Neural cell (in vitro differentiated cells): ENCODE measurements at regions not wholly inside any gene's neighbourhood (a gene's known extent, or its start where the extent isn't known, plus 50 kb on each side); places are given as distances from the start of the nearest gene placed in this dataset.

ENCODE experiments used
- H2AFZ ChIP-seq: fragments of 200-600, 300-800 bp; sonication (generic), shearing (Covaris generic); 2 replicates; pipeline ENCODE4 v1.6.0; 2014; ENCODE audit warnings: low read depth, mild to moderate bottlenecking, antibody characterized with exemption, low read length, moderate library complexity
- H3F3A ChIP-seq: fragments of 200-600 bp; shearing (Covaris generic); 2 replicates; pipeline ENCODE4 v1.6.1; 2016; ENCODE audit warnings: mild to moderate bottlenecking, moderate library complexity, mixed read lengths, antibody characterized with exemption, low read length; ENCODE audit not compliant: insufficient read depth, poor library complexity, severe bottlenecking
- H3K27ac ChIP-seq: fragments of 200-600, 300-800 bp; sonication (generic), shearing (Covaris generic); 2 replicates; pipeline ENCODE4 v1.5.1; 2014; ENCODE audit warnings: mild to moderate bottlenecking, low read length, moderate library complexity
- H3K27me3 ChIP-seq: fragments of 300-800, 200-600 bp; sonication (generic), shearing (Covaris generic); 2 replicates; pipeline ENCODE4 v1.6.0; 2014; ENCODE audit warnings: mild to moderate bottlenecking, low read depth, low read length, moderate library complexity; ENCODE audit not compliant: insufficient read depth
- H3K36me3 ChIP-seq: fragments of 300-800, 200-600 bp; sonication (generic), shearing (Covaris generic); 2 replicates; pipeline ENCODE4 v1.5.1; 2014; ENCODE audit warnings: mild to moderate bottlenecking, antibody characterized with exemption, low read length, moderate library complexity; ENCODE audit not compliant: insufficient read depth
- H3K4me2 ChIP-seq: fragments of 300-800, 200-600 bp; sonication (generic), shearing (Covaris generic); 2 replicates; pipeline ENCODE4 v1.6.0; 2014; ENCODE audit warnings: mild to moderate bottlenecking, low read length
- H3K4me3 ChIP-seq: fragments of 300-800, 200-600 bp; sonication (generic), shearing (Covaris generic); 2 replicates; pipeline ENCODE4 v1.5.1; 2014; ENCODE audit warnings: mild to moderate bottlenecking, low read length, moderate library complexity
- H3K79me2 ChIP-seq: fragments of 200-600 bp; shearing (Covaris generic); replicated peaks from 2 replicates; pipeline ENCODE4 v1.6.0; 2014; ENCODE audit warnings: mild to moderate bottlenecking, low read length, moderate library complexity; ENCODE audit not compliant: insufficient read depth
- H3K9ac ChIP-seq: fragments of 300-800, 200-600 bp; sonication (generic), shearing (Covaris generic); 2 replicates; pipeline ENCODE4 v1.6.1; 2016; ENCODE audit warnings: mild to moderate bottlenecking, low read length, mixed read lengths
- H3K9me2 ChIP-seq: fragments of 200-600 bp; shearing (Covaris generic); 2 replicates; pipeline ENCODE4 v1.6.1; 2016; ENCODE audit warnings: mild to moderate bottlenecking, low read length, mixed read lengths; ENCODE audit not compliant: insufficient read depth
- H3K9me3 ChIP-seq: fragments of 200-600, 300-800 bp; sonication (generic), shearing (Covaris generic); 2 replicates; pipeline ENCODE4 v1.6.1; 2016; ENCODE audit warnings: mild to moderate bottlenecking, mixed run types, low read length, moderate library complexity, mixed read lengths
- H4K20me1 ChIP-seq: fragments of 200-600 bp; shearing (Covaris generic); 2 replicates; pipeline ENCODE4 v1.6.1; 2016; ENCODE audit warnings: mild to moderate bottlenecking, mixed run types; ENCODE audit not compliant: insufficient read depth
- EP300 ChIP-seq: fragments of 450-650 bp; conservative IDR thresholded peaks from 2 replicates; pipeline ENCODE4 v1.6.1; 2014; ENCODE audit warnings: antibody characterized with exemption, mild to moderate bottlenecking, moderate library complexity; ENCODE audit not compliant: poor library complexity, severe bottlenecking
- EZH2 ChIP-seq: fragments of 200-600, 300-800 bp; shearing (Covaris generic), sonication (generic); IDR thresholded peaks from 2 replicates; pipeline ENCODE4 v1.6.1; 2014; ENCODE audit warnings: antibody characterized with exemption, low read length, borderline replicate concordance, mild to moderate bottlenecking; ENCODE audit not compliant: insufficient read depth, poor library complexity, severe bottlenecking
- MXI1 ChIP-seq: fragments of 450-650 bp; conservative IDR thresholded peaks from 2 replicates; pipeline ENCODE4 v1.6.1; 2014; ENCODE audit warnings: antibody characterized with exemption, mild to moderate bottlenecking; ENCODE audit not compliant: poor library complexity, severe bottlenecking
- POLR2AphosphoS5 ChIP-seq: IDR thresholded peaks from 2 replicates; pipeline ENCODE4 v1.6.1; 2012
- RAD21 ChIP-seq: fragments of 450-650 bp; conservative IDR thresholded peaks from 2 replicates; pipeline ENCODE4 v1.6.1; 2014; ENCODE audit warnings: antibody characterized with exemption, mild to moderate bottlenecking, moderate library complexity
- SMC3 ChIP-seq: fragments of 450-650 bp; conservative IDR thresholded peaks from 2 replicates; pipeline ENCODE4 v1.6.1; 2014; ENCODE audit warnings: antibody characterized with exemption, mild to moderate bottlenecking, moderate library complexity; ENCODE audit not compliant: poor library complexity
- TAF1 ChIP-seq: IDR thresholded peaks from 2 replicates; pipeline ENCODE4 v1.6.1; 2012; ENCODE audit warnings: low read depth
- TF ChIP-seq, protein P1 (sequence below): fragments of 450-650 bp; IDR thresholded peaks from 2 replicates; pipeline ENCODE4 v1.5.1; 2014; ENCODE audit warnings: antibody characterized with exemption, mild to moderate bottlenecking, moderate library complexity; ENCODE audit not compliant: poor library complexity, severe bottlenecking
- TF ChIP-seq, protein P2 (sequence below): IDR thresholded peaks from 2 replicates; pipeline ENCODE4 v1.6.1; 2012; ENCODE audit warnings: borderline replicate concordance

DNA sequence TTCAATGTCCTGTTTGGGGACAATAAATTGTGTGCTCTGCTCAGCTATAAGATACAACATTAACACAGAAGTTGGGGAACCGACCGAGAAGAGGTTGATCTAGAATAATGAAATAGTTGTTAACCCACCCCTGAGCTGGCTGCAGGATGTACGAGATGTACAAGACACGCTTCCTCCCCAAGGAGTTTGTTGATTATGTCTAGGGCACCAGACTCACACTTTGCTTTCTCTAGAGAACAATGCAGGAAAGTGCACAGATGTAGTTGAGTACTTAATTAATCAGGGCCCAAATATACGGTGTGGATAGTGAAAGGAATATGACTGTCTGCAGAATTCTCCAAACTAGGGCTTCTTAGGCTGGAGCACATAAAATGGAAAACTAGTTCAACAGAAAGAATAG, 415.2 kb upstream of the TNP1 start:
- Histone ChIP-seq H2AFZ (no peak overlapping the region), H3K27ac (no peak overlapping the region), H3K4me2 (no peak overlapping the region), H3K36me3 (no peaks in the 10 kb centered on the region), H3F3A (no peaks in the 10 kb centered on the region), H3K9ac (no peak overlapping the region), H3K4me3 (no peak overlapping the region), H3K79me2 (no peaks in the 10 kb centered on the region), H3K27me3 (no peaks in the 10 kb centered on the region), H4K20me1 (no peaks in the 10 kb centered on the region), H3K9me3 (no peaks in the 10 kb centered on the region), H3K9me2 (no peaks in the 10 kb centered on the region)
- TF ChIP-seq POLR2AphosphoS5: no peak
- no peak for TF ChIP-seq TAF1
- no peak for TF ChIP-seq SMC3
- no peak for TF ChIP-seq MXI1
- TF ChIP-seq, protein P1, sequence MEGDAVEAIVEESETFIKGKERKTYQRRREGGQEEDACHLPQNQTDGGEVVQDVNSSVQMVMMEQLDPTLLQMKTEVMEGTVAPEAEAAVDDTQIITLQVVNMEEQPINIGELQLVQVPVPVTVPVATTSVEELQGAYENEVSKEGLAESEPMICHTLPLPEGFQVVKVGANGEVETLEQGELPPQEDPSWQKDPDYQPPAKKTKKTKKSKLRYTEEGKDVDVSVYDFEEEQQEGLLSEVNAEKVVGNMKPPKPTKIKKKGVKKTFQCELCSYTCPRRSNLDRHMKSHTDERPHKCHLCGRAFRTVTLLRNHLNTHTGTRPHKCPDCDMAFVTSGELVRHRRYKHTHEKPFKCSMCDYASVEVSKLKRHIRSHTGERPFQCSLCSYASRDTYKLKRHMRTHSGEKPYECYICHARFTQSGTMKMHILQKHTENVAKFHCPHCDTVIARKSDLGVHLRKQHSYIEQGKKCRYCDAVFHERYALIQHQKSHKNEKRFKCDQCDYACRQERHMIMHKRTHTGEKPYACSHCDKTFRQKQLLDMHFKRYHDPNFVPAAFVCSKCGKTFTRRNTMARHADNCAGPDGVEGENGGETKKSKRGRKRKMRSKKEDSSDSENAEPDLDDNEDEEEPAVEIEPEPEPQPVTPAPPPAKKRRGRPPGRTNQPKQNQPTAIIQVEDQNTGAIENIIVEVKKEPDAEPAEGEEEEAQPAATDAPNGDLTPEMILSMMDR: no peak

DNA sequence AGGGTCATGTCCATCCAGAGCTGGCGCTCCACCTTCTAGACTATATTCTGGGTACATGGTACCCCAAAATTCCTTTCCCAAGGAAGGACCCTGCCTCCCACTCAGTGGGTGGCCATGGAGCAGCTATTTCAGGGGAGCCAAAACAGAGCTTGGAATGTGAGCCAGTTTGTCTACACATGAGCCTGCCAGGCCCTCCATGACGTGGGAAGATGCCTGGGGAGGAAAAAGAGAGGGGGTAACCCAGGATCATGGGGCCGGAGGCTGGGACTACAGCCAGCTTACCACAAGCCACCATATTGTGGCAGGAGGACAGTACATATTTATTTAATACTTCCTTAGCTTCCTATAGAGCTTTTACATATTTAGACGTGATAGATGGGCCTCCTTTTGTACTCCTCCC, 414.7 kb upstream of the TNP1 start:
- no peaks in the 10 kb centered on the region for H3K27me3 ChIP-seq
- H2AFZ ChIP-seq: no peak overlapping the region
- H4K20me1 ChIP-seq: no peaks in the 10 kb centered on the region
- H3K9ac ChIP-seq: no peak overlapping the region
- H3K36me3 ChIP-seq: no peaks in the 10 kb centered on the region
- no peaks in the 10 kb centered on the region for H3K9me3 ChIP-seq
- no peaks in the 10 kb centered on the region for H3K9me2 ChIP-seq
- no peak overlapping the region for H3K4me2 ChIP-seq
- no peaks in the 10 kb centered on the region for H3F3A ChIP-seq
- H3K4me3 ChIP-seq: no peak overlapping the region
- H3K79me2 ChIP-seq: no peaks in the 10 kb centered on the region
- TF ChIP-seq, protein P1: no peak
- TF ChIP-seq EP300: no peak
- TF ChIP-seq, protein P2, sequence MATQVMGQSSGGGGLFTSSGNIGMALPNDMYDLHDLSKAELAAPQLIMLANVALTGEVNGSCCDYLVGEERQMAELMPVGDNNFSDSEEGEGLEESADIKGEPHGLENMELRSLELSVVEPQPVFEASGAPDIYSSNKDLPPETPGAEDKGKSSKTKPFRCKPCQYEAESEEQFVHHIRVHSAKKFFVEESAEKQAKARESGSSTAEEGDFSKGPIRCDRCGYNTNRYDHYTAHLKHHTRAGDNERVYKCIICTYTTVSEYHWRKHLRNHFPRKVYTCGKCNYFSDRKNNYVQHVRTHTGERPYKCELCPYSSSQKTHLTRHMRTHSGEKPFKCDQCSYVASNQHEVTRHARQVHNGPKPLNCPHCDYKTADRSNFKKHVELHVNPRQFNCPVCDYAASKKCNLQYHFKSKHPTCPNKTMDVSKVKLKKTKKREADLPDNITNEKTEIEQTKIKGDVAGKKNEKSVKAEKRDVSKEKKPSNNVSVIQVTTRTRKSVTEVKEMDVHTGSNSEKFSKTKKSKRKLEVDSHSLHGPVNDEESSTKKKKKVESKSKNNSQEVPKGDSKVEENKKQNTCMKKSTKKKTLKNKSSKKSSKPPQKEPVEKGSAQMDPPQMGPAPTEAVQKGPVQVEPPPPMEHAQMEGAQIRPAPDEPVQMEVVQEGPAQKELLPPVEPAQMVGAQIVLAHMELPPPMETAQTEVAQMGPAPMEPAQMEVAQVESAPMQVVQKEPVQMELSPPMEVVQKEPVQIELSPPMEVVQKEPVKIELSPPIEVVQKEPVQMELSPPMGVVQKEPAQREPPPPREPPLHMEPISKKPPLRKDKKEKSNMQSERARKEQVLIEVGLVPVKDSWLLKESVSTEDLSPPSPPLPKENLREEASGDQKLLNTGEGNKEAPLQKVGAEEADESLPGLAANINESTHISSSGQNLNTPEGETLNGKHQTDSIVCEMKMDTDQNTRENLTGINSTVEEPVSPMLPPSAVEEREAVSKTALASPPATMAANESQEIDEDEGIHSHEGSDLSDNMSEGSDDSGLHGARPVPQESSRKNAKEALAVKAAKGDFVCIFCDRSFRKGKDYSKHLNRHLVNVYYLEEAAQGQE: no peak
- no peak for TF ChIP-seq RAD21
- no peak for TF ChIP-seq TAF1
- no peak for TF ChIP-seq MXI1
- no peak for TF ChIP-seq SMC3
- no peak for TF ChIP-seq EZH2
- no peak for TF ChIP-seq POLR2AphosphoS5
- H3K27ac ChIP-seq: no peak overlapping the region
